ENCODE measurements at regions not wholly inside any gene's neighbourhood (a gene's known extent, or its start where the extent isn't known, plus 50 kb on each side); places are given as distances from the start of the nearest gene placed in this dataset.
"Not testable (repeated sequence)": the region's sequence is repeated elsewhere in the genome, so short reads cannot be mapped to it uniquely, and the experiment has no call there.

DNA sequence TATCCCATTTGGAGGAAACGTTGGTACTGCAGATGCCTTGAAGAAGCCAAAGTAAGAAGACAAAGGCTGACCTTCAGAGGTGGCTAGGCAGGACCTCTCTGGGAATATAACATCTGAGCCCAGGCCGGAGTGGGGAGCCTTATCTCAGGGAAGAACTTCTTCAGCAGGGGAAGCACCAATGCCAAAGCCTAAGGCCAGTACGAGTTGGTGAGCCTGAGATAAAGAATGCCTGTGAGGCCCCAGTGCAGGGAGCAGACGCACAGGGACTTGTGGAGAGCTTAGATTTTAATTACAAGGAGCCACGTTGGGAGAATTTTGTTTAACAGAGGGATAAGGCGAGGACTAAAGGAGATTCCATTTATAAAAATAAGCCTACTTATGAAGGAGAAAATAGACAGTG, 468.8 kb upstream of the RUNX1 start:
- in situ Hi-C loops (cut with HindIII; ENCODE audit: low sequenced_read_pairs), result no loop called here
- TF ChIP-seq, protein P1, sequence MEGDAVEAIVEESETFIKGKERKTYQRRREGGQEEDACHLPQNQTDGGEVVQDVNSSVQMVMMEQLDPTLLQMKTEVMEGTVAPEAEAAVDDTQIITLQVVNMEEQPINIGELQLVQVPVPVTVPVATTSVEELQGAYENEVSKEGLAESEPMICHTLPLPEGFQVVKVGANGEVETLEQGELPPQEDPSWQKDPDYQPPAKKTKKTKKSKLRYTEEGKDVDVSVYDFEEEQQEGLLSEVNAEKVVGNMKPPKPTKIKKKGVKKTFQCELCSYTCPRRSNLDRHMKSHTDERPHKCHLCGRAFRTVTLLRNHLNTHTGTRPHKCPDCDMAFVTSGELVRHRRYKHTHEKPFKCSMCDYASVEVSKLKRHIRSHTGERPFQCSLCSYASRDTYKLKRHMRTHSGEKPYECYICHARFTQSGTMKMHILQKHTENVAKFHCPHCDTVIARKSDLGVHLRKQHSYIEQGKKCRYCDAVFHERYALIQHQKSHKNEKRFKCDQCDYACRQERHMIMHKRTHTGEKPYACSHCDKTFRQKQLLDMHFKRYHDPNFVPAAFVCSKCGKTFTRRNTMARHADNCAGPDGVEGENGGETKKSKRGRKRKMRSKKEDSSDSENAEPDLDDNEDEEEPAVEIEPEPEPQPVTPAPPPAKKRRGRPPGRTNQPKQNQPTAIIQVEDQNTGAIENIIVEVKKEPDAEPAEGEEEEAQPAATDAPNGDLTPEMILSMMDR (IDR thresholded peaks at IDR 0.05; ENCODE audit: low read depth, low read length, missing control alignments), result no peak
- no peak for DNase-seq (ENCODE audit: low read depth)
- H3K4me3 ChIP-seq (ENCODE audit: low read depth, low read length), result no peak overlapping the region

DNA sequence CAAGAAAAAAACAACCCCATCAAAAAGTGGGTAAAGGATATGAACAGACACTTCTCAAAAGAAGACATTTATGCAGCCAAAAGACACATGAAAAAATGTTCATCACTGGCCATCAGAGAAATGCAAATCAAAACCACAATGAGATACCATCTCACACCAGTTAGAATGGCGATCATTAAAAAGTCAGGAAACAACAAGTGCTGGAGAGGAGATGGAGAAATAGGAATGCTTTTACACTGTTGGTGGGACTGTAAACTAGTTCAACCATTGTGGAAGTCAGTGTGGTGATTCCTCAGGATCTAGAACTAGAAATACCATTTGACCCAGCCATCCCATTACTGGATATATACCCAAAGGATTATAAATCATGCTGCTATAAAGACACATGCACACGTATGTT, 467.2 kb upstream of the RUNX1 start:
- H3K4me3 ChIP-seq (ENCODE audit: low read depth, low read length); in situ Hi-C loops (cut with HindIII; ENCODE audit: low sequenced_read_pairs); DNase-seq (ENCODE audit: low read depth): not testable (repeated sequence)

DNA sequence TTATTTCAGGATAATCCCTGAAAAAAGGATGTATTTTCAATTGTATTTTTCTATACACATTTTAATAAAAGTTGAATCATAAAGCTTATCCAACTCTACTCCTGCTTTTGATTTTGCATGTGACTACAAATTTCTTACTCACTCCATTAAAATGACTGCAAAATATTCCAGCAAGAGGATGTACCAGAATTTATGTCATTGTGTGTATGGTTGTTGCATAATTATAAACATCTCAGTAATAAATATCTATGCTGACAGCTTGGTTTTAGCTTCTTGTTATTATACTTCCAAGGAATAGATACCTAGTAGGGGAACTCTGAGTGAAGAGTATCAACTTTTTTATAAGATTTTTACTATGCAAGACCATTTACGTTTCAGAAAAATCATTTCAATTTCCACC, 463.2 kb upstream of the RUNX1 start:
- no peak overlapping the region for H3K4me3 ChIP-seq (ENCODE audit: low read depth, low read length)
- TF ChIP-seq, protein P1 (IDR thresholded peaks at IDR 0.05; ENCODE audit: low read depth, low read length, missing control alignments), result no peak
- in situ Hi-C loops (cut with HindIII; ENCODE audit: low sequenced_read_pairs), result no loop called here
- DNase-seq (ENCODE audit: low read depth), result no peak

DNA sequence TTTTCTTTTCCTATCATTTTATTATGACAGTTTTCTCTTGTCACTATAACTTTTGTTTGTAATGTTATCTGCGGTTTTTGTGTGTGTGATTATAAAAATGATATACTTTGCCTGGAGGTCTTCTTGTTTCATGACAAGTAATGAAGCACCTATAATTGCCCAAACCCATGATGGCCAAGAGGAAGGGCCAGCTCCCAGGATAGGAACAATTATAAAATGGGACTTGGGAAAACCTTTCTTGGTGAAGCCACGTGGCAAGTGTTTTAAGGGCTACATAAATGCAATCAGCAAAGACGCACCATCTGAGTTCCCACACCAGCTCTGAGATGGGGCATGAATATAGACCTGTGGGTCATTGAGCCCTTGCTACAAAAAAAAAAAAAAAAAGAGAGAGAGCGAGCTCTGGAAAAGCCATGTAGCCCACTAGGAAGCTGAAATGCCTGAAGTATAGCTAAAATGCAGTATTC, 462.6 kb upstream of the RUNX1 start:
- DNase-seq (ENCODE audit: low read depth), result no peak
- H3K4me3 ChIP-seq (ENCODE audit: low read depth, low read length), result no peak overlapping the region
- in situ Hi-C loops (cut with HindIII; ENCODE audit: low sequenced_read_pairs), result no loop called here
- TF ChIP-seq, protein P1 (IDR thresholded peaks at IDR 0.05; ENCODE audit: low read depth, low read length, missing control alignments), result no peak

DNA sequence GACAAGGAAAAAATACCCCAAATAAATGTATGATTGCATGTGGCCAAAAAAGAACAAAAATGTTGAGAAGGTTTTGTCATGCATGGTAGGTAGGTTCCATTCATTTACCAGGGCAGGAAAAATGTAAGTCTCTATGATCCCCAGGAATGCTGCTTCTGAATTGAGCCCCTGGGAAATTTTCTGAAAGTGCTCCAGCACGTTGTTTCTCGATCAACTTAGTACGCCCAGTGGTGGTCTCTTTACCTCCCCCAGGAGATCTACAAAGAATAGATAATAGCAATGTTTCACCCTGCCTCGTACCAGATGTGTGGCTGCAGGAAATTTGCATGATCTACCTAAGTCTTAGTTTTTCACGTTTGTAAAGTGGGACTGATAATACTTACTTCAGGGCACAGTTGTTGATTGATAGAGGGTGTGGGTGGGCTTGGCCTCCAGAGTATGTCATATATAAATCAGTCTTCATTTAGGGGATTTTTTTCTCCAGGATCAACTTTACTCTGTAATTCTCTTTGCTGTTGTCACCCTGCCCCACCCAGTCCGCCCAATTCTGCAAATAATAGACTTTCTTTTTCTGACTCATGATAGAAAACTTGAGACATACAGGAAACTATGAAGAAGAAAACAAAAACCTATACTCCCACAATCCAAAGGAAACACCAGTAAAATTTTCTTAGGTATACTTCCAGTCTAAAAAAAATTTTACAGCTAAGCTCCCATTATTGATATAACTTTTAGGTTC, 462.0 kb upstream of the RUNX1 start:
- no peak for DNase-seq (ENCODE audit: low read depth)
- TF ChIP-seq, protein P1 (IDR thresholded peaks at IDR 0.05; ENCODE audit: low read depth, low read length, missing control alignments), result no peak
- in situ Hi-C loops (cut with HindIII; ENCODE audit: low sequenced_read_pairs), result no loop called here
- H3K4me3 ChIP-seq (ENCODE audit: low read depth, low read length), result no peak overlapping the region

DNA sequence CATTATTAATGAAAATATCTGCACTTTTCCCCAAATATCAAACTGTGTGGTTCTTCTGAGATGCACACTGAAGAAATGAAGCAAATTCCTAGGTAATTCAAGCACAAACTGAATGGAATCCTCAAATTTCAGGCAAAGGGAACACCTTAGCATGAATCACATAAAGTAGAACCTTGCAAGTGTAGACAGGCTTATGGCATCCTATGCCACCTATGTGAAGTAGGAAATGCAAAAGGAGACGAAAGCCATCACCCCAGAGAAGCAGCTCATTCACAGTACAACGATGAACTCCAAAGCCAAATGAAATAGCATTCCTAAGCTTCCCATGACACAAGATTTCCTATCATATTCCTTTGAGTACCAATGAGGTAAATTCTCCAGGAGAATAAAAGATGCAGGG, 461.2 kb upstream of the RUNX1 start:
- in situ Hi-C loops (cut with HindIII; ENCODE audit: low sequenced_read_pairs), result no loop called here
- TF ChIP-seq, protein P1 (IDR thresholded peaks at IDR 0.05; ENCODE audit: low read depth, low read length, missing control alignments), result no peak
- no peak for DNase-seq (ENCODE audit: low read depth)
- no peak overlapping the region for H3K4me3 ChIP-seq (ENCODE audit: low read depth, low read length)

DNA sequence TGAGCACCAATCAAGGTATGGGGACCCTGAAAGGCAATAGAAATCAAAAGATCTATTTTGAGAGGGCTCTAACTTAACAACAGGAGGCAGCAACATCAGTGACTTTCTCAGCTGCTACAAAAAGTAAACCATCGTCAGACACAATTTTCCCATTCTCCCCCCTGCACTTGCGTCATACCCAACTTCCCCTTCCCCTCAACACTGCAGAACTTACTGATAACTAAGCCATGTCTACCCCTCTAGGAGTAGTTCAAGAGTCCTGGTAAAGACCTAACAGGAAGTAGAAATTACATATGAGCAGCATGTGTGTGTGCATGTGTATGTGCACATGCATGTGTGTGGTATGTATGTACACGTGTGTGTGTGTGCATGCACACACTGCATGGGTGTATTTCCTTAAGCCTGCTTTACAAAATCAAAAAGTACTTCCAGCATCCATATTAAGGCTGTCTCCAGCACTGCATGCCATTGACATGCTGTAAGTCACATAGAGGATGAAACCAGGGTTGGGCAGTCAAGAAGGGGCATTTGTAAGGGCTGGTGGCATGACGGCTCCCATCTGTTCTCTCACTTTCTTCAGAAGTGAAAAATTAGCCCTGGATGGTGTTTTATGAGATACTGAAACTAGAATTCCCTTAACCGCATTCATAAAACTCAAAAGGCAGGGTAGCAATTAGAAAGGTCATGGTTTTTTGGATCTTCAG, 460.1 kb upstream of the RUNX1 start:
- no peak for DNase-seq (ENCODE audit: low read depth)
- TF ChIP-seq, protein P1 (IDR thresholded peaks at IDR 0.05; ENCODE audit: low read depth, low read length, missing control alignments), result no peak
- H3K4me3 ChIP-seq (ENCODE audit: low read depth, low read length), result no peak overlapping the region
- in situ Hi-C loops (cut with HindIII; ENCODE audit: low sequenced_read_pairs), result no loop called here
